NCI-H2196 (cell line): ENCODE measurements at regions not wholly inside any gene's neighbourhood (a gene's known extent, or its start where the extent isn't known, plus 50 kb on each side); places are given as distances from the start of the nearest gene placed in this dataset.

Source experiments
- DNase-seq: peaks from one replicate; lab custom pipeline; 2025; ENCODE audit not compliant: unreplicated experiment; lab: John Stamatoyannopoulos, UW

- no peak for DNase-seq
Observed at GRCh38 chr5:71943874-71944273, 163.4 kb upstream of the MAP1B start.

GRCh38 chr5:71945436-71945835 lies 161.8 kb upstream of the MAP1B start:
- DNase-seq = no peak

GRCh38 chr5:71946343-71947030 lies 160.8 kb upstream of the MAP1B start:
- DNase-seq = no peak

- no peak for DNase-seq
Observed at GRCh38 chr5:71948206-71948605, 159.1 kb upstream of the MAP1B start.

- no peak for DNase-seq
Observed at GRCh38 chr5:71949772-71950171, 157.5 kb upstream of the MAP1B start.

- no peak for DNase-seq
Observed at GRCh38 chr5:71953866-71954265, 153.4 kb upstream of the MAP1B start.

GRCh38 chr5:71954329-71954728 lies 152.9 kb upstream of the MAP1B start:
- DNase-seq = no peak

- DNase-seq = no peak
Observed at GRCh38 chr5:71955723-71956122, 151.6 kb upstream of the MAP1B start.

- no peak for DNase-seq
Observed at GRCh38 chr5:71957292-71957898, 149.9 kb upstream of the MAP1B start.

- no peak for DNase-seq
Observed at GRCh38 chr5:71960195-71960594, 147.1 kb upstream of the MAP1B start.

- no peak for DNase-seq
Observed at GRCh38 chr5:71961786-71962185, 145.5 kb upstream of the MAP1B start.

- no peak for DNase-seq
Observed at GRCh38 chr5:71969460-71969859, 137.8 kb upstream of the MAP1B start.

- DNase-seq = no peak
Observed at GRCh38 chr5:71971862-71972261, 135.4 kb upstream of the MAP1B start.

GRCh38 chr5:71972777-71973473 lies 134.3 kb upstream of the MAP1B start:
- DNase-seq = no peak

GRCh38 chr5:71973563-71973962 lies 133.7 kb upstream of the MAP1B start:
- DNase-seq = no peak

GRCh38 chr5:71974165-71974564 lies 133.1 kb upstream of the MAP1B start:
- DNase-seq = no peak

GRCh38 chr5:71974622-71975021 lies 132.7 kb upstream of the MAP1B start:
- no peak for DNase-seq

- no peak for DNase-seq
Observed at GRCh38 chr5:71976449-71976848, 130.8 kb upstream of the MAP1B start.

- no peak for DNase-seq
Observed at GRCh38 chr5:71977311-71977710, 130.0 kb upstream of the MAP1B start.

GRCh38 chr5:71978216-71978615 lies 129.1 kb upstream of the MAP1B start:
- no peak for DNase-seq

GRCh38 chr5:71982717-71983395 lies 124.4 kb upstream of the MAP1B start:
- no peak for DNase-seq

GRCh38 chr5:71986101-71986500 lies 121.2 kb upstream of the MAP1B start:
- no peak for DNase-seq
